ENCODE measurements at regions not wholly inside any gene's neighbourhood (a gene's known extent, or its start where the extent isn't known, plus 50 kb on each side); places are given as distances from the start of the nearest gene placed in this dataset.

DNA sequence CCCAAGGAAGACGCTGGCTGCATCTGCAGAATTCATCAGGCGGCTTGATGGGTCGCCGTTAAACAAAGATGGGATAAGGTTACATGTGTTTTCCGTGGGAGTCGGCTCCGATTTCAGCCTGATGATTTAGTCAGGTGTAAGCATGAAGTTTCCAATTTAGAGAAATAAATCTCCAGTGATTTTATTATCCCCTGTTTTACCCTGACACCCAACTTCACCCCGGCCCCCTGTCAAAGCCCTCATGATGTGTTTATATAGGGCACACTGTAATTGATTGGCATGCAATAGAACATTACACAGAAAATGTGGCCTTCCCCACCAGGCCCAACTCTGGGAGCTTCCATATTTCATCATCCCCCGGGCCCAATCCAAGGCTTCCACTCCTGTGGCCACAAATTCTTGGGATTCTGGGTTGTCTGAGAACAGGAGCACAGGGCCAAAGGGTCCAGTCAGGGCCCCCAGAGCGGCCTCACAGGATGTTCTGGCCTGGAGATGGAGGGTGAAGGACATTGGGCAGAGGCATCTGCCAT is 72.5 kb downstream of the FOXD2 start:
- Histone ChIP-seq H3K4me3 (no peak overlapping the region), H3K27ac (no peak overlapping the region), H3K27me3 (no peaks in the 10 kb centered on the region), H3K4me1 (peaks cover 0 to 6% of the 10 kb centered on the region in 2 donors), H3K9me3 (no peaks in the 10 kb centered on the region), H3K36me3 (no peaks in the 10 kb centered on the region)
- no peak for DNase-seq
- intact Hi-C loops (cut with DNase I; ENCODE audit: low total_unique reads): no loop called here
- TF ChIP-seq, protein P1, sequence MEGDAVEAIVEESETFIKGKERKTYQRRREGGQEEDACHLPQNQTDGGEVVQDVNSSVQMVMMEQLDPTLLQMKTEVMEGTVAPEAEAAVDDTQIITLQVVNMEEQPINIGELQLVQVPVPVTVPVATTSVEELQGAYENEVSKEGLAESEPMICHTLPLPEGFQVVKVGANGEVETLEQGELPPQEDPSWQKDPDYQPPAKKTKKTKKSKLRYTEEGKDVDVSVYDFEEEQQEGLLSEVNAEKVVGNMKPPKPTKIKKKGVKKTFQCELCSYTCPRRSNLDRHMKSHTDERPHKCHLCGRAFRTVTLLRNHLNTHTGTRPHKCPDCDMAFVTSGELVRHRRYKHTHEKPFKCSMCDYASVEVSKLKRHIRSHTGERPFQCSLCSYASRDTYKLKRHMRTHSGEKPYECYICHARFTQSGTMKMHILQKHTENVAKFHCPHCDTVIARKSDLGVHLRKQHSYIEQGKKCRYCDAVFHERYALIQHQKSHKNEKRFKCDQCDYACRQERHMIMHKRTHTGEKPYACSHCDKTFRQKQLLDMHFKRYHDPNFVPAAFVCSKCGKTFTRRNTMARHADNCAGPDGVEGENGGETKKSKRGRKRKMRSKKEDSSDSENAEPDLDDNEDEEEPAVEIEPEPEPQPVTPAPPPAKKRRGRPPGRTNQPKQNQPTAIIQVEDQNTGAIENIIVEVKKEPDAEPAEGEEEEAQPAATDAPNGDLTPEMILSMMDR (IDR thresholded peaks at IDR 0.05): no peak
- TF ChIP-seq POLR2A (IDR thresholded peaks at IDR 0.05): no peak

DNA sequence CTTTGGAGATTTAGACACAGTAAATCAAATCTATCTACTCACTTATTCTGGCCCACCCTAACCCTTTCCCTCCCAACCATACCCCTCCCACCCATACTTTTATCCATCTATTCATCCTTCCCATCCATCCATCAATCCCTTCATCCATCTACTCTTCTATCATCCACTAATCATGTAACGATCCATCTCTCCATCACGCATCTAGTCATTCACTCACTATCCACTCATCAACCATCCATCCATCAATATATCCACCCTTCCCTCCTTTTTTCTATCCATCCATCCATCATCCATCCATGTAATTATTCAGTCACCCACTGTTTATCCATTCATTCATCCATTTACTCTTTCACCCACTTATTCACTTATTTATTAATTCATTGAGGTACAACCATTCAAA is 74.0 kb downstream of the FOXD2 start:
- intact Hi-C loops (cut with DNase I; ENCODE audit: low total_unique reads): no loop called here
- peaks cover 0 to 6% of the 10 kb centered on the region in 2 donors for H3K4me1 ChIP-seq
- no peak for DNase-seq

DNA sequence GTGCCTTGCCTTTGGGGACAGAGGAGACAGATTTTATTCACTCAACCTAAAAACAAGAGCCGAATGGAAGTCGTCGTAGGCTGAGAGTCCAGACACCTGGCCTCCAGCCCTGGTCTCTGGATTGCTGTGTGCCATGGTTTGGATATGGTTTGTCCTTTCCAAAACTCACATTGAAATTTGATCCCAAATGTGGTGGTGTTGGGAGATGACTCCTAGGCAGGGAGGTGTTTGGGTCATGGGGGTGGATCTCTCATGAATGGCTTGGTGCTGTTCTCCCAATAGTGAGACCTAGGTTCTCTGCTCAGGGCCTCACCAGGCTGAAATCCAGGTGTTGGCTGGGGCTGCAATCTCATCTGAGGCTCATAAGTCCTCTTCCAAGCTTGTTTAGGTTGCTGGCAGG is 75.5 kb downstream of the FOXD2 start:
- intact Hi-C loops (cut with DNase I; ENCODE audit: low total_unique reads): no loop called here
- Histone ChIP-seq H3K4me3 (no peak overlapping the region), H3K36me3 (no peaks in the 10 kb centered on the region), H3K4me1 (peaks cover 0 to 2% of the 10 kb centered on the region in 2 donors), H3K9me3 (no peaks in the 10 kb centered on the region), H3K27me3 (no peaks in the 10 kb centered on the region), H3K27ac (no peak overlapping the region)
- no peak for DNase-seq
- TF ChIP-seq POLR2A (IDR thresholded peaks at IDR 0.05): no peak
- TF ChIP-seq, protein P1 (IDR thresholded peaks at IDR 0.05): no peak

More for the DNA sequence above, 74.0 kb downstream of the FOXD2 start:
- H3K36me3 ChIP-seq: no peaks in the 10 kb centered on the region
- H3K27ac ChIP-seq: no peak overlapping the region
- H3K27me3 ChIP-seq: no peaks in the 10 kb centered on the region
- no peak overlapping the region for H3K4me3 ChIP-seq
- TF ChIP-seq, protein P1 (IDR thresholded peaks at IDR 0.05): no peak
- no peak for TF ChIP-seq POLR2A (IDR thresholded peaks at IDR 0.05)
- H3K9me3 ChIP-seq: no peaks in the 10 kb centered on the region

DNA sequence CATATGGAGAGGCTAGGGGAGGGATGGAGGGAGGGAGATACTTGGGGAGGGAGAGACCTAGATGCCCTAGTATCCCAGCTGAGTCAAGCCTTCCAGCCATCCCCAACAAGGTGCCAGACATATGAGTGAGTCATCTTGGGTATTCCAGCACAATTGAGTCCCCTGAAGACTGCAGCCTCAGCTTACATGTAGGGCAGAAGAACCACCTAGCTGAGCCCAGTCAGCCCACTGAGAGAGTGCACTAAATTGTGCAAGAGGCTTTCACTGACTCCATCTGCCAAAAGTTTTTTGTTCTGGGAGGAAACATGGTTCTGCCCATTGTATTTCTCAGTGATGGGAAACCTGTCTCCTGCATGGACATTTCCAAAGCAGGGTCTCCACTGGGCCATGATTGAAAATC is 76.4 kb downstream of the FOXD2 start:
- no peaks in the 10 kb centered on the region for H3K36me3 ChIP-seq
- intact Hi-C loops (cut with DNase I; ENCODE audit: low total_unique reads): no loop called here

DNA sequence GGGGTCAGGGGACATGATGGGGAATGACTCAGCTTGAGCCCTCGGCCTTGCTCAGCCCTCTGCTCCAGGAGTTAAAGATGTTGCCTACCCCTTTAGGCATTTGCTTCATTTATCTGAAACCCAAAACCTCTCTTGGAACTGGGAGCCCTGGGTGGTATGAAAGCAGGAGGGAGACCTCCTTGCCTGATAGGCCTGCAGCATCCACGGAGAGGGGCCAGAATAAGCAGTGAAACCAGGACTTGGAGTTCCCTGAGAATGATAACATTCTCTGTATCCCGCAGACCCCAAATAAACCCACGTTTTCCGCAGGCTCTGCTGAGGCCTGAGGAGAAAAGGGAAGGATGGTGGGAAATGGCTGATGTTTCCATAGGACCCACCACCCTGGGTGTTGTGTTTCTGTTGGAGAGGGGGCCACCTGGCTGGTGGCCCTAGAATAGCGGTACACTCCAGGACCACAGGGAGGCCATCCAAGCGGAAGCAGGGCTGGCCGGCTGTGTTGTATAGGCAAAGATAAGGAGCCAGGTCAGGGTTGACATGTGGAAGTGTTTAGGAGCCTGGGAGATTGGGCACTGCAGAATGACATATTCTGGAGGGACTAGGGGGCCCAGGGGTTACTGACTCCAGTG is 77.4 kb downstream of the FOXD2 start:
- Histone ChIP-seq H3K4me1 (no peaks in the 10 kb centered on the region), H3K36me3 (no peaks in the 10 kb centered on the region), H3K4me3 (no peak overlapping the region), H3K27me3 (no peaks in the 10 kb centered on the region), H3K27ac (no peak overlapping the region), H3K9me3 (no peaks in the 10 kb centered on the region)
- DNase-seq: no peak
- intact Hi-C loops (cut with DNase I; ENCODE audit: low total_unique reads): no loop called here
- no peak for TF ChIP-seq POLR2A (IDR thresholded peaks at IDR 0.05)
- TF ChIP-seq, protein P1 (IDR thresholded peaks at IDR 0.05): no peak

More for the DNA sequence above, 76.4 kb downstream of the FOXD2 start:
- no peak overlapping the region for H3K27ac ChIP-seq
- no peaks in the 10 kb centered on the region for H3K9me3 ChIP-seq
- DNase-seq: no peak
- no peaks in the 10 kb centered on the region for H3K4me1 ChIP-seq
- no peaks in the 10 kb centered on the region for H3K27me3 ChIP-seq
- no peak overlapping the region for H3K4me3 ChIP-seq
- no peak for TF ChIP-seq POLR2A (IDR thresholded peaks at IDR 0.05)
- TF ChIP-seq, protein P1 (IDR thresholded peaks at IDR 0.05): no peak

Data from uterus (tissue), 3 donors.